Mesothelial cell of epicardium (in vitro differentiated cells): ENCODE measurements at regions not wholly inside any gene's neighbourhood (a gene's known extent, or its start where the extent isn't known, plus 50 kb on each side); places are given as distances from the start of the nearest gene placed in this dataset.
A peak's percentile ranks its signal among the peaks of the same experiment; 100 is the strongest.

Source experiments
- DNase-seq, 2 experiments: peaks; one replicate each; pipeline ENCODE4 v3.0.0; 2021; ENCODE audit warnings: low spot score in 2 of 2; ENCODE audit not compliant: unreplicated experiment in 2 of 2
- H3K27ac Mint-ChIP-seq: 2 replicates; pipeline ENCODE4 v1.8.0; 2021; ENCODE audit warnings: mixed read lengths
- H3K27me3 Mint-ChIP-seq: 2 replicates; pipeline ENCODE4 v1.8.0; 2021; ENCODE audit warnings: low read depth, mixed read lengths
- H3K36me3 Mint-ChIP-seq: 2 replicates; pipeline ENCODE4 v1.8.0; 2021; ENCODE audit warnings: mixed read lengths
- H3K4me1 Mint-ChIP-seq: 2 replicates; pipeline ENCODE4 v1.8.0; 2021; ENCODE audit warnings: mixed read lengths
- H3K4me3 Mint-ChIP-seq: 2 replicates; pipeline ENCODE4 v1.8.0; 2021; ENCODE audit warnings: mild to moderate bottlenecking, moderate library complexity, mixed read lengths
- H3K9me3 Mint-ChIP-seq: 2 replicates; pipeline ENCODE4 v1.8.0; 2021; ENCODE audit warnings: mixed read lengths
- CTCF ChIP-seq: fragments of 200-600 bp; sonication (generic); IDR thresholded peaks from one replicate; pipeline ENCODE4 v1.5.0; 2021; ENCODE audit warnings: antibody characterized with exemption; ENCODE audit not compliant: unreplicated experiment

- Mint-ChIP-seq H3K27me3 (no peaks in the 10 kb centered on the region), H3K9me3 (peaks cover 6% of the 10 kb centered on the region), H3K27ac (peak overlapping the region; percentile 10), H3K4me1 (peaks cover 41% of the 10 kb centered on the region), H3K36me3 (no peaks in the 10 kb centered on the region), H3K4me3 (no peak overlapping the region)
- no peak for DNase-seq
- TF ChIP-seq CTCF = no peak
Observed at GRCh38 chr12:28868414-28868813, 280.7 kb upstream of the FAR2 start.

- no peak overlapping the region for H3K4me3 Mint-ChIP-seq
- no peaks in the 10 kb centered on the region for H3K36me3 Mint-ChIP-seq
- DNase-seq = no peak
- H3K4me1 Mint-ChIP-seq = peaks cover 41% of the 10 kb centered on the region
- H3K27me3 Mint-ChIP-seq = no peaks in the 10 kb centered on the region
- TF ChIP-seq CTCF = no peak
- peak overlapping the region; percentile 47 for H3K27ac Mint-ChIP-seq
- H3K9me3 Mint-ChIP-seq = peaks cover 1% of the 10 kb centered on the region
Observed at GRCh38 chr12:28869197-28869596, 279.9 kb upstream of the FAR2 start.

GRCh38 chr12:28870839-28871440 lies 278.1 kb upstream of the FAR2 start:
- TF ChIP-seq CTCF = no peak
- Mint-ChIP-seq H3K4me1 (peaks cover 38% of the 10 kb centered on the region), H3K9me3 (no peaks in the 10 kb centered on the region), H3K36me3 (no peaks in the 10 kb centered on the region), H3K27ac (no peak overlapping the region), H3K27me3 (no peaks in the 10 kb centered on the region), H3K4me3 (no peak overlapping the region)
- DNase-seq = no peak

GRCh38 chr12:28872654-28873268 lies 276.3 kb upstream of the FAR2 start:
- TF ChIP-seq CTCF = peak; percentile 72
- no peaks in the 10 kb centered on the region for H3K27me3 Mint-ChIP-seq
- H3K36me3 Mint-ChIP-seq = no peaks in the 10 kb centered on the region

DNA sequence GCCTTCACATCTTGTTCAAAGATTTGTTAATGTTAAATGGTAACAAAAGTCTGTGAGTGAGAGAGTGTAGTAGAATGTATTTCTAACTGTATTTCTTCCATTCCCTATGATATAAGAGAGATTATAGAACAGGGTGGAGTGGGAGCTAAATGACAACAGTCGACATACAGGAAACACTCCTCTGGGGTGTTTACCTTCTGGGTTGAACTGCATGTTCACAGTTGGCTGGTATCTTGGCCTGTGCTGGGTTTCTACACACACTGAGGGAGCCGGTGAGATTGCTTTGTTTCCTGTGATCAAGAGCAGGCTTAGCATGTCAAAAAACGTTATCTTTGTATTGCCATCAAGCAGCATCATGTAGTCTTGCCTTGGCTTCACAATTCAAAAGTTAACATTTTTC lies 274.3 kb upstream of the FAR2 start:
- no peaks in the 10 kb centered on the region for H3K9me3 Mint-ChIP-seq
- H3K36me3 Mint-ChIP-seq = no peaks in the 10 kb centered on the region
- peaks cover 8% of the 10 kb centered on the region for H3K4me1 Mint-ChIP-seq
- TF ChIP-seq CTCF = no peak
- no peak overlapping the region for H3K27ac Mint-ChIP-seq
- DNase-seq = no peak
- H3K4me3 Mint-ChIP-seq = no peak overlapping the region
- H3K27me3 Mint-ChIP-seq = no peaks in the 10 kb centered on the region

More at GRCh38 chr12:28872654-28873268, 276.3 kb upstream of the FAR2 start:
- Mint-ChIP-seq H3K4me3 (no peak overlapping the region), H3K4me1 (peaks cover 25% of the 10 kb centered on the region), H3K27ac (no peak overlapping the region), H3K9me3 (no peaks in the 10 kb centered on the region)
- peak in 1 of 2 experiments; percentile 65 for DNase-seq
